Stomach (tissue), 8 donors: ENCODE measurements at regions not wholly inside any gene's neighbourhood (a gene's known extent, or its start where the extent isn't known, plus 50 kb on each side); places are given as distances from the start of the nearest gene placed in this dataset.
A peak's percentile ranks its signal among the peaks of the same experiment; 100 is the strongest.

Source experiments
- DNase-seq, 2 donors: peaks; one replicate each; pipeline versions ENCODE4 v3.0.0 to v3.0.0-alpha.2; 2013 to 2019
- H3K27ac ChIP-seq, 5 donors: fragments of 200-600 bp in 4 of 5; sonication (generic) in 4 of 5; one replicate each; pipeline ENCODE4 v1.5.1; 2013 to 2019; ENCODE audit warnings: mild to moderate bottlenecking in 1 of 5, moderate library complexity in 1 of 5
- H3K27me3 ChIP-seq, 3 donors: fragments of 200-600 bp; sonication (generic); one replicate each; pipeline ENCODE4 v1.5.1; 2017 to 2019; ENCODE audit warnings: mixed run types in 1 of 3
- H3K36me3 ChIP-seq, 4 donors: fragments of 200-600 bp; sonication (generic); 1 replicate in 3 of 4; 2 replicates in 1 of 4; pipeline ENCODE4 v1.5.1; 2016 to 2019
- H3K4me1 ChIP-seq, 4 donors: fragments of 200-600 bp; sonication (generic); one replicate each; pipeline ENCODE4 v1.5.1; 2016 to 2019
- H3K4me3 ChIP-seq, 4 donors: fragments of 200-600 bp; sonication (generic) in 3 of 4; one replicate each; pipeline ENCODE4 v1.5.1; 2016 to 2019; ENCODE audit warnings: mild to moderate bottlenecking in 1 of 4
- H3K9me3 ChIP-seq, 4 donors: fragments of 200-600 bp; sonication (generic); one replicate each; pipeline ENCODE4 v1.5.1; 2016 to 2019
- EP300 ChIP-seq: sonication (generic); formaldehyde crosslinking; IDR thresholded peaks from one replicate; pipeline ENCODE4 v1.6.1; 2017; ENCODE audit warnings: antibody characterized with exemption
- POLR2A ChIP-seq, 4 donors: fragments of 450-650 bp; IDR thresholded peaks; one replicate each; pipeline ENCODE4 v1.6.1; 2016; ENCODE audit warnings: antibody characterized with exemption in 4 of 4, control low read depth in 2 of 4, mild to moderate bottlenecking in 1 of 4, moderate library complexity in 1 of 4
- POLR2AphosphoS5 ChIP-seq, 3 donors: sonication (generic); formaldehyde crosslinking; IDR thresholded peaks; one replicate each; pipeline ENCODE4 v1.6.1; 2016; ENCODE audit warnings: antibody characterized with exemption in 3 of 3
- WGBS, 5 donors: extraction: QIAGEN DNeasy Blood & Tissue Kit in 3 of 5; methylation state at CpG; one replicate each; pipeline versions ENCODE4 v1.1.5 to v1.1.7; 2013 to 2018; 5-methylcytosine and 5-hydroxymethylcytosine counted together
- intact Hi-C: fragments of 100-400 bp; cut with DNase I; formaldehyde crosslinking; loops from one replicate; pipeline ENCODE4 v1.15.1; 2023; ENCODE audit warnings: low total_unique reads
- TF ChIP-seq, protein P1 (sequence below), 7 experiments: fragments of 450-650 bp in 4 of 7; fragments of 200-600 bp in 3 of 7; sonication (generic) in 3 of 7; IDR thresholded peaks; one replicate each; pipeline ENCODE4 v1.5.1; 2016 to 2019; ENCODE audit warnings: antibody characterized with exemption in 7 of 7, control low read depth in 2 of 7, mild to moderate bottlenecking in 1 of 7
- donor health status: healthy with polysubstance abuse.
- donor health status: Bipolar disorder and iron deficiency.
- donor health status: healthy.

- intact Hi-C loops = no loop called here
- TF ChIP-seq POLR2A (IDR thresholded peaks at IDR 0.05) = no peak
- TF ChIP-seq, protein P1, sequence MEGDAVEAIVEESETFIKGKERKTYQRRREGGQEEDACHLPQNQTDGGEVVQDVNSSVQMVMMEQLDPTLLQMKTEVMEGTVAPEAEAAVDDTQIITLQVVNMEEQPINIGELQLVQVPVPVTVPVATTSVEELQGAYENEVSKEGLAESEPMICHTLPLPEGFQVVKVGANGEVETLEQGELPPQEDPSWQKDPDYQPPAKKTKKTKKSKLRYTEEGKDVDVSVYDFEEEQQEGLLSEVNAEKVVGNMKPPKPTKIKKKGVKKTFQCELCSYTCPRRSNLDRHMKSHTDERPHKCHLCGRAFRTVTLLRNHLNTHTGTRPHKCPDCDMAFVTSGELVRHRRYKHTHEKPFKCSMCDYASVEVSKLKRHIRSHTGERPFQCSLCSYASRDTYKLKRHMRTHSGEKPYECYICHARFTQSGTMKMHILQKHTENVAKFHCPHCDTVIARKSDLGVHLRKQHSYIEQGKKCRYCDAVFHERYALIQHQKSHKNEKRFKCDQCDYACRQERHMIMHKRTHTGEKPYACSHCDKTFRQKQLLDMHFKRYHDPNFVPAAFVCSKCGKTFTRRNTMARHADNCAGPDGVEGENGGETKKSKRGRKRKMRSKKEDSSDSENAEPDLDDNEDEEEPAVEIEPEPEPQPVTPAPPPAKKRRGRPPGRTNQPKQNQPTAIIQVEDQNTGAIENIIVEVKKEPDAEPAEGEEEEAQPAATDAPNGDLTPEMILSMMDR (IDR thresholded peaks at IDR 0.05) = no peak
- no peak for TF ChIP-seq EP300
- TF ChIP-seq POLR2AphosphoS5 (IDR thresholded peaks at IDR 0.05) = no peak
- 61 to 73% (median 70%) methylated on average over 8 of the region's 8 CpGs for WGBS, 5 donors
- Histone ChIP-seq H3K4me3 (no peak overlapping the region), H3K9me3 (peaks cover 0 to 10% (median 2%) of the 10 kb centered on the region in 4 donors), H3K4me1 (peaks cover 0 to 7% (median 0%) of the 10 kb centered on the region in 4 donors), H3K27ac (peak overlapping the region in 2 of 5 donors; percentile 4 to 24), H3K27me3 (no peaks in the 10 kb centered on the region), H3K36me3 (no peaks in the 10 kb centered on the region)
- DNase-seq = peak in 1 of 2 donors; percentile 17
Measured at GRCh38 chr7:41834805-41835694, 132.2 kb upstream of the INHBA start.

DNA sequence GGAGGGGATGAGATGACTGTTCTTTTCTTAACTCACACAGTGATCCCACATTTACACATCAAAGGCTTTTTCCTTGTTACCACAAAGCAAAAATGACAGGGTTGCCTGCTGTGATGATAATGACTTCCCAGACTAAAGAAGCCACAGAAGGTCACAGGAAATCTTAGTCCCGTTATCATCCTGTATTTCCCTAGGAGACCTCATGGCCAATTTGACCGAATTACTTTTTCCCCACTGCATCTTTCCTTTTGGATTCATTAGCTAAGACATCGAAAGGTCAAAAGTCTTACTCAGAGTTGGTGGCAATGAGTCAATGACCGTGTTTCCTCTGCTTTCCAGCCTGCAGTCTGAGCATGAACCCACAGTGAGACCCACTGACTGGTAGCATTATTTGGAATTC, 130.1 kb upstream of the INHBA start:
- WGBS, 5 donors = 59 to 68% (median 62%) methylated on average over 4 of the region's 4 CpGs
- DNase-seq = no peak
- Histone ChIP-seq H3K36me3 (no peaks in the 10 kb centered on the region), H3K9me3 (peaks cover 0 to 10% (median 2%) of the 10 kb centered on the region in 4 donors), H3K27me3 (no peaks in the 10 kb centered on the region), H3K27ac (no peak overlapping the region), H3K4me3 (no peak overlapping the region), H3K4me1 (peaks cover 0 to 7% (median 0%) of the 10 kb centered on the region in 4 donors)
- intact Hi-C loops = no loop called here
- TF ChIP-seq POLR2AphosphoS5 (IDR thresholded peaks at IDR 0.05) (no peak), POLR2A (IDR thresholded peaks at IDR 0.05) (no peak), EP300 (no peak)
- TF ChIP-seq, protein P1 (IDR thresholded peaks at IDR 0.05) = no peak

- intact Hi-C loops = no loop called here
- Histone ChIP-seq H3K4me3 (no peak overlapping the region), H3K27me3 (no peaks in the 10 kb centered on the region), H3K27ac (no peak overlapping the region), H3K36me3 (no peaks in the 10 kb centered on the region), H3K9me3 (peaks cover 0 to 10% (median 2%) of the 10 kb centered on the region in 4 donors), H3K4me1 (peaks cover 0 to 5% (median 0%) of the 10 kb centered on the region in 4 donors)
- WGBS, 5 donors = 44 to 60% (median 47%) methylated on average over 2 of the region's 2 CpGs
- TF ChIP-seq POLR2AphosphoS5 (IDR thresholded peaks at IDR 0.05) = no peak
- TF ChIP-seq EP300 = no peak
- TF ChIP-seq, protein P1 (IDR thresholded peaks at IDR 0.05) = no peak
- TF ChIP-seq POLR2A (IDR thresholded peaks at IDR 0.05) = no peak
- no peak for DNase-seq
Measured at GRCh38 chr7:41830271-41830670, 127.4 kb upstream of the INHBA start.

DNA sequence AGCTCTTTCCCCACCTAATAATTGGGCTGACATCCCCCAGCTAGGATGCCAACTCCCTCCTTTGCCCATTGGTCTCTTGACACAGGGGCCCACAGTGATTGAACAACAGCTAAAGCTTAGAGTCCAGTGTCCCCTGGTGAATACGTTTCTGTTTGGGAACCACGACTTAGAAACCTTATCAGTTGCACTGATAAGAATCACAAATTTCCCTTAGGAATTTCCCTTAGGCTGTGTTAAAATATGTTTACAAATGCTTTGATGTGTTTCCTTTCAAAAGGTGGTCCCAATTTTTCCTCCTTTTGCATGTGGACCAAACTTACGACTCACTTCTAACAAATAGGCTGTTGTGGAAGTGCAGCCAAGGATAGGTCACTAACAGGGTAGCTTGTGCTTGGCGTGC, 126.0 kb upstream of the INHBA start:
- no peak for DNase-seq
- Histone ChIP-seq H3K27ac (no peak overlapping the region), H3K9me3 (peaks cover 0 to 10% (median 2%) of the 10 kb centered on the region in 4 donors), H3K27me3 (no peaks in the 10 kb centered on the region), H3K36me3 (no peaks in the 10 kb centered on the region), H3K4me1 (no peaks in the 10 kb centered on the region), H3K4me3 (no peak overlapping the region)
- intact Hi-C loops = no loop called here
- 57 to 75% (median 62%) methylated on average over 4 of the region's 4 CpGs for WGBS, 5 donors
- no peak for TF ChIP-seq POLR2AphosphoS5 (IDR thresholded peaks at IDR 0.05)
- TF ChIP-seq, protein P1 (IDR thresholded peaks at IDR 0.05) = no peak
- no peak for TF ChIP-seq POLR2A (IDR thresholded peaks at IDR 0.05)
